Karpas-422 (cell line): ENCODE measurements at regions not wholly inside any gene's neighbourhood (a gene's known extent, or its start where the extent isn't known, plus 50 kb on each side); places are given as distances from the start of the nearest gene placed in this dataset.

Experiments
- DNase-seq: peaks from one replicate; pipeline ENCODE4 v3.0.0-alpha.2; 2015
- H2AFZ ChIP-seq: fragments of 200-600 bp; sonication (generic); 2 replicates; pipeline ENCODE4 v1.6.1; 2014; ENCODE audit warnings: antibody characterized with exemption, low read length, mixed read lengths
- H3K27ac ChIP-seq: fragments of 200-600 bp; sonication (generic); 2 replicates; pipeline ENCODE4 v1.5.1; 2014; ENCODE audit warnings: mild to moderate bottlenecking, low read length, moderate library complexity
- H3K27me3 ChIP-seq: fragments of 200-600 bp; sonication (generic); 2 replicates; pipeline ENCODE4 v1.6.1; 2014; ENCODE audit warnings: low read length, mixed read lengths
- H3K36me3 ChIP-seq: fragments of 200-600 bp; sonication (generic); 2 replicates; pipeline ENCODE4 v1.6.1; 2014; ENCODE audit warnings: low read length, mixed read lengths; ENCODE audit not compliant: insufficient read depth
- H3K4me1 ChIP-seq: fragments of 200-600 bp; sonication (generic); 2 replicates; pipeline ENCODE4 v1.6.1; 2014; ENCODE audit warnings: mild to moderate bottlenecking, low read length, mixed read lengths
- H3K4me2 ChIP-seq: fragments of 200-600 bp; sonication (generic); 2 replicates; pipeline ENCODE4 v1.6.1; 2014; ENCODE audit warnings: low read length, low read depth, mild to moderate bottlenecking; ENCODE audit not compliant: poor library complexity, severe bottlenecking
- H3K4me3 ChIP-seq: fragments of 200-600 bp; sonication (generic); 2 replicates; pipeline ENCODE4 v1.5.1; 2014; ENCODE audit warnings: mild to moderate bottlenecking, antibody characterized with exemption, low read length, mixed read lengths
- H3K79me2 ChIP-seq: fragments of 200-600 bp; sonication (generic); 2 replicates; pipeline ENCODE4 v1.6.1; 2014; ENCODE audit warnings: mild to moderate bottlenecking, low read length, mixed read lengths
- H3K9ac ChIP-seq: fragments of 200-600 bp; sonication (generic); 2 replicates; pipeline ENCODE4 v1.6.0; 2014; ENCODE audit warnings: low read length
- H3K9me2 ChIP-seq: fragments of 200-600 bp; sonication (generic), shearing (Covaris generic); replicated peaks from 2 replicates; pipeline ENCODE4 v1.6.0; 2014; ENCODE audit warnings: mild to moderate bottlenecking, low read length, moderate library complexity; ENCODE audit not compliant: insufficient read depth
- H3K9me3 ChIP-seq: fragments of 300-700, 200-600 bp; sonication (generic); 2 replicates; pipeline ENCODE4 v1.6.1; 2014; ENCODE audit warnings: low read length, mixed read lengths
- H4K20me1 ChIP-seq: fragments of 200-600 bp; sonication (generic); 2 replicates; pipeline ENCODE4 v1.6.1; 2014; ENCODE audit warnings: mild to moderate bottlenecking, antibody characterized with exemption, low read length, low read depth; ENCODE audit not compliant: insufficient read depth

DNA sequence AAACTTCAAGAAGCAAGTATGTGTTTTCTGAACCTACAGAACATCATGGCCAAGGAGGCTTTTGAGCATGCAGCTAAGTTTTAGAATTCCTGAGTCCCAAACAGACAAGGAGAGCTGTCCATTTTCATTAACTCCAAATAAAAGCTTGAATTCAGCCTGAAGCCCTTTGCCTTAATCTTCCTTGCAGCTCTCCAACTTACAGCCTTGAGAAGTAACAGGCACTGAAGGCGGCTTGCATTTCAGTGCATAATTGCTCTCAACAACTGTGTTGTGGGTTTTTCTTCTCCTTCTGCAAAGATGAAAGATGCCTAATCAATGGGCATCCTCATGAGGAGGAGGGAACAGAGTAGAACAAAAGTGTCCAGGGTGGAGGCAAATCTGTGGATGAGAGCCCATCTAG is 286.0 kb downstream of the FAT3 start:
- no peak overlapping the region for H3K4me3 ChIP-seq
- H2AFZ ChIP-seq: no peak overlapping the region
- H4K20me1 ChIP-seq: no peaks in the 10 kb centered on the region
- no peaks in the 10 kb centered on the region for H3K4me1 ChIP-seq
- H3K79me2 ChIP-seq: no peaks in the 10 kb centered on the region
- no peak overlapping the region for H3K9ac ChIP-seq
- H3K36me3 ChIP-seq: no peaks in the 10 kb centered on the region
- no peaks in the 10 kb centered on the region for H3K27me3 ChIP-seq
- no peak overlapping the region for H3K4me2 ChIP-seq
- DNase-seq: no peak
- H3K9me2 ChIP-seq: 0 out of 2 replicates have a peak, but pooled peaks cover 5% of the 10 kb centered on the region
- no peak overlapping the region for H3K27ac ChIP-seq
- H3K9me3 ChIP-seq: peaks cover 21% of the 10 kb centered on the region

DNA sequence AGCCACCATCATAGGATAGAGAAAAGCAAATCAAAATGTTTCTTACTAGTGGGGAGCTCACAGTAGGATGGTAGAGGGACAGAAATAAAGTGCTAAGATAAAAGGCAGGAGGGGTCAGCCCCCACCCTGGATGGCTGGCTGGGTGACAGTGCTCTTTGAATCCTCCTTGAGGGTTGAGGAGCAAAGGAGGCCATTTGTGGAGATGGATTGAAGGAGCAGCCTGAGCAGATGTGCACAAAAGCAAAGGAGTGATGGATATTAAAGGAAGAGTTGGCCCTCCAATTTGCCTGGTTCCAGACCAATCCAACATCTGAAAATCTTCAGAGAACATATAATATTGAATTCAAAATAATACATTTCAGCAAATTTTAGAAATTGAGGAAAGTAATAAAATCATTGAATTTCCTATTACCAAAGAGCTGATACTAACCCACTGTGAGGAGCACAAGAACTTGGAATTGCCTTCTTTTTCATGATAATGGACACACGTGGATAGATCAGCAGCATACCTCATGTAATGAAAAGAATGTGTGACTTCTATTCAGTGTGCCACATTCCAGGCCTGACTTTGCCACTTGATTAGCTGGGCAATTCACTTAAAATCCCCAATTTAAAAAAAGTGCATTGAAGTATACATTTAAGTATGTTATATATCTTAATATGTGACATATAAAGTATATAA is 287.0 kb downstream of the FAT3 start:
- H3K4me1 ChIP-seq: no peaks in the 10 kb centered on the region
- no peaks in the 10 kb centered on the region for H3K27me3 ChIP-seq
- H3K27ac ChIP-seq: no peak overlapping the region
- H3K9ac ChIP-seq: no peak overlapping the region
- 0 out of 2 replicates have a peak, but pooled peaks cover 5% of the 10 kb centered on the region for H3K9me2 ChIP-seq
- no peak overlapping the region for H2AFZ ChIP-seq
- H4K20me1 ChIP-seq: no peaks in the 10 kb centered on the region
- H3K79me2 ChIP-seq: no peaks in the 10 kb centered on the region
- DNase-seq: no peak
- no peaks in the 10 kb centered on the region for H3K36me3 ChIP-seq
- H3K4me2 ChIP-seq: no peak overlapping the region
- peaks cover 21% of the 10 kb centered on the region for H3K9me3 ChIP-seq
- H3K4me3 ChIP-seq: no peak overlapping the region

DNA sequence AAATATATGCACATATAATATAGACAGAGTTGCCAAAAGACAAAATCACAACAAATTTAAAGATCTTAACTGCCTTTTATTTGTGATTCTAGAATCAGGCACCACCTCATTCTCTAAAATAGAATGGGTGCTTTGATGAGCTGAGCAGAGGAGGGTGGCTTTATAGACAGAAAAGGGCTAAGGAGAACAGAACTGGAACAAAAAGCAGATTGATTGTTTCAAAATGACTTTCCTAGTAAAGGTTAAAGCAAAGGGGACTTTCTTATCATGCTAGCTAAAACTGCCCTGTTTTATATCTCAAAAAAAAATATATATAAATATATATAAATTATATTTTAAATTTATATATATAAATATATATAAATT is 287.6 kb downstream of the FAT3 start:
- H3K9me2 ChIP-seq: 0 out of 2 replicates have a peak, but pooled peaks cover 5% of the 10 kb centered on the region
- H3K4me3 ChIP-seq: no peak overlapping the region
- DNase-seq: no peak
- no peaks in the 10 kb centered on the region for H4K20me1 ChIP-seq
- H3K27ac ChIP-seq: no peak overlapping the region
- no peaks in the 10 kb centered on the region for H3K4me1 ChIP-seq
- peaks cover 21% of the 10 kb centered on the region for H3K9me3 ChIP-seq
- H3K27me3 ChIP-seq: no peaks in the 10 kb centered on the region
- H2AFZ ChIP-seq: no peak overlapping the region
- no peak overlapping the region for H3K9ac ChIP-seq
- H3K4me2 ChIP-seq: no peak overlapping the region
- H3K36me3 ChIP-seq: no peaks in the 10 kb centered on the region
- no peaks in the 10 kb centered on the region for H3K79me2 ChIP-seq

DNA sequence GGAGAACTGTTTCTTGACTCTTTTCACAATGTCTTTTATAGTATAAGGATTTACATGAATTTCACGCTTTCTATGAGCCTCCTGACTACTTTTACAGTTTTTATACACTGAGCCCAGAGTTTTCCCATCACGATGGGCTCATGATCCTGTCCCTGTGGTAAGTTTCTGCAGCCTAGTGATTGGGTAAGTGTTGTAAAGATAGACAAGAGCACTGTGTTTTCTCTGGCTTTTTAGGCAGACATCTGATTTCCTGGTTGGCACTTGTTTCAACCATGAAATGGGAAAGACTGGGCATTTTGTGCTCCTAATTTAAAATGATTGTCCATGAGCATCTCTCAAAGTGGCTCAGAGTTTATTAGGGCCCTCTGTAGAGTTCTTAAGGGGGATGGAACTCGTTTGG is 299.0 kb downstream of the FAT3 start:
- Histone ChIP-seq H3K4me3 (no peak overlapping the region), H3K4me1 (no peaks in the 10 kb centered on the region), H3K27ac (no peak overlapping the region), H3K36me3 (no peaks in the 10 kb centered on the region), H3K79me2 (no peaks in the 10 kb centered on the region), H3K9ac (no peak overlapping the region), H2AFZ (no peak overlapping the region), H3K27me3 (no peaks in the 10 kb centered on the region), H4K20me1 (no peaks in the 10 kb centered on the region), H3K9me3 (peaks cover 12% of the 10 kb centered on the region), H3K4me2 (no peak overlapping the region), H3K9me2 (no peaks in the 10 kb centered on the region; the same call in 1 of the 2 replicates)
- DNase-seq: no peak

DNA sequence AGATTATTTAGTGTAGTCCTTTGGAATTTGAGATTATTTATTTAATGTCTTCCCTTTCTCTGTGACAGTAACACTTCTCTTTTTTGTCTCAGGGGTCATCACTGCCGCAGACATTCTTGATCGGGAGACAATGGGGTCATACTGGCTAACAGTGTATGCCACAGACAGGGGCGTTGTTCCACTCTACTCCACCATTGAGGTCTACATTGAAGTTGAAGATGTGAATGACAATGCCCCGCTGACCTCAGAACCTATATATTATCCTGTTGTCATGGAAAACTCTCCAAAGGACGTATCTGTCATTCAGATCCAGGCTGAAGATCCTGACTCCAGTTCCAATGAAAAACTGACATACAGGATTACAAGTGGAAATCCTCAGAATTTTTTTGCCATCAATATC is 299.9 kb downstream of the FAT3 start:
- no peak for DNase-seq
- H3K4me2 ChIP-seq: no peak overlapping the region

DNA sequence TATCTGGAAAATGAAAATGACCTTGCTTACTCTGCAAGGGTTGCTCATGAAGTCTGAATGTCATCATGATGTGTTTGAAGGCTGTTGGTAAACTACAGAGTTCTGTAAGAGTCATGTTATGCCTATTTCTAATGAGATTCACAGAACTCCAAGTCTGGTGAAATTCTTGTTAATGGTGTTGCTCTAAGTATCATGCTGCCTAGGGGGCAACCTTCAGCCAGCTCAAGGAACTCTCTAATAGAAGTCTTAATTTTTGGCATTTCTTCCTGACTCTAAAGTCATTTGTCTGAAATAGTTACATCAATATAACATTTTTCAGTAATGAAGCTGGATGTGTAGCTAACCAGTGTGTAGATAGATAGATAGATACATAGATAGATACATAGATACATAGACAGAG is 302.8 kb downstream of the FAT3 start:
- H3K4me1 ChIP-seq: no peaks in the 10 kb centered on the region
- no peaks in the 10 kb centered on the region for H3K9me3 ChIP-seq

More for the DNA sequence above, 299.9 kb downstream of the FAT3 start:
- Histone ChIP-seq H3K36me3 (no peaks in the 10 kb centered on the region), H4K20me1 (no peaks in the 10 kb centered on the region), H3K27me3 (no peaks in the 10 kb centered on the region), H3K4me1 (no peaks in the 10 kb centered on the region), H3K4me3 (no peak overlapping the region), H3K79me2 (no peaks in the 10 kb centered on the region), H3K27ac (no peak overlapping the region), H3K9ac (no peak overlapping the region), H3K9me3 (peaks cover 7% of the 10 kb centered on the region), H2AFZ (no peak overlapping the region), H3K9me2 (no peaks in the 10 kb centered on the region; the same call in 1 of the 2 replicates)

DNA sequence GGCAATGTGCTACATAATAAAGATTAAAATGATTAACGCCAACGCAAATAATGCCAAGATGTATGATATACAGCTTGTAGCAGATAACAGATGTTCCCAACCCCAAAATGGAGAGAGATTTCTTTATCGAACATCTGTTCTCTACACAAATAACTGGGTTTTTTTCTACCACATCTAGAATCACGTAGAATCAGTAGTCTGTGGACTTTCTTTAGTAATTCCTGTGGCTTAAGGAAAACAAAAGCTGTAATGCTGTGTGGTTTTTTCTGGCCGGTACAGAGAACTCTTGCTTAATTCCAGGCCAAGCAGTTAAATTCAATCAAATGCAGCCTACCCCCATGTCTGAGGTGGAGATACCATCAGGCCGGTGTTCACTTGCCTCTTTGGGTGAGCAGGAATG is 303.4 kb downstream of the FAT3 start:
- no peak overlapping the region for H3K4me2 ChIP-seq
- no peak overlapping the region for H3K27ac ChIP-seq
- no peaks in the 10 kb centered on the region for H3K36me3 ChIP-seq
- DNase-seq: no peak
- no peak overlapping the region for H3K9ac ChIP-seq
- H2AFZ ChIP-seq: no peak overlapping the region
- H3K27me3 ChIP-seq: no peaks in the 10 kb centered on the region
- no peaks in the 10 kb centered on the region for H3K9me3 ChIP-seq
- no peaks in the 10 kb centered on the region for H3K4me1 ChIP-seq
- H3K9me2 ChIP-seq: no peaks in the 10 kb centered on the region
- H3K79me2 ChIP-seq: no peaks in the 10 kb centered on the region
- no peak overlapping the region for H3K4me3 ChIP-seq
- no peaks in the 10 kb centered on the region for H4K20me1 ChIP-seq

More for the DNA sequence above, 302.8 kb downstream of the FAT3 start:
- no peak overlapping the region for H3K4me3 ChIP-seq
- H3K4me2 ChIP-seq: no peak overlapping the region
- H2AFZ ChIP-seq: no peak overlapping the region
- H3K79me2 ChIP-seq: no peaks in the 10 kb centered on the region
- no peaks in the 10 kb centered on the region for H3K9me2 ChIP-seq
- no peak overlapping the region for H3K9ac ChIP-seq
- no peaks in the 10 kb centered on the region for H3K36me3 ChIP-seq
- no peak overlapping the region for H3K27ac ChIP-seq
- no peaks in the 10 kb centered on the region for H4K20me1 ChIP-seq
- H3K27me3 ChIP-seq: no peaks in the 10 kb centered on the region
- no peak for DNase-seq

DNA sequence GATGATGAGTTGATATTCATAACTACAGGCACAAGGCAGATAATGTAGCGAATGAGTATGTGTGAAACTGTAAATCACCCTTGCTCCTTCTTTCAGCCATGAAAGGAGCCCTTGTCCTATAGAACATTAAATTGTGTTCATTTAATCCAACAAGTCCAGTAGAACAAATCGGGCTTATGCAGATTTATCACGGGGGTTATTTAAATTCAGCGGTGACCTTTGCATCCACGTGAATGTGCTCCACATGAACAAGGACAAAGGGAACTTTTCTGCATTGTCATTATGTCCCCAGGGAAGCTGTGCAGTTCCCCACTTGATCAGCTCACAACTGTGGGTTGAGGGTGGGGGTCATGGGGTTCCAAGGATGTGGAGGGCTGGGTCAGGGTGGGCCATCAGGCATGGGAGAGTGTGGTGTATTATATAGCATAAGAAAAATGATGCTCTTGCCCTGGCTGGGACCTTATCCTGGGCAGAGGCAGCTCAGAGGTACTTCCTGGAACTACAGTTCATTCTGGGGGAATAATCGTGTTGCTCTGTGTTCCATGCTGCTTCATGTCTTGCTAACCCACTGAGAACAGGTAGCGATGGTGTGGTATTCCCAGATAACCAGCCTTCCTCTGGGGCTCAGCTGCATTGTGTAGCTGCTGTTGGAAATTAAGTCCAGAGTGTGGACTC is 306.6 kb downstream of the FAT3 start:
- Histone ChIP-seq H3K9me3 (no peaks in the 10 kb centered on the region), H3K27ac (no peak overlapping the region), H2AFZ (no peak overlapping the region), H3K4me2 (no peak overlapping the region), H3K4me1 (no peaks in the 10 kb centered on the region), H3K27me3 (no peaks in the 10 kb centered on the region), H4K20me1 (no peaks in the 10 kb centered on the region), H3K79me2 (no peaks in the 10 kb centered on the region), H3K36me3 (no peaks in the 10 kb centered on the region), H3K9me2 (no peaks in the 10 kb centered on the region), H3K9ac (no peak overlapping the region), H3K4me3 (no peak overlapping the region)
- no peak for DNase-seq
